ENCODE measurements at regions not wholly inside any gene's neighbourhood (a gene's known extent, or its start where the extent isn't known, plus 50 kb on each side); places are given as distances from the start of the nearest gene placed in this dataset.
A peak's percentile ranks its signal among the peaks of the same experiment; 100 is the strongest.
"Not testable (repeated sequence)": the region's sequence is repeated elsewhere in the genome, so short reads cannot be mapped to it uniquely, and the experiment has no call there.

- DNase-seq = no peak
These were observed 275.5 kb upstream of the SOX9 start for GRCh38 chr17:71845337-71845736.

- peak; percentile 23 for DNase-seq
These were observed 274.2 kb upstream of the SOX9 start for GRCh38 chr17:71846561-71847110.

GRCh38 chr17:71849783-71850768 is 270.7 kb upstream of the SOX9 start:
- DNase-seq = no peak

GRCh38 chr17:71850812-71851211 is 270.0 kb upstream of the SOX9 start:
- no peak for DNase-seq

- DNase-seq = peak; percentile 40
These were observed 265.8 kb upstream of the SOX9 start for GRCh38 chr17:71855010-71855409.

- DNase-seq = no peak
These were observed 256.1 kb upstream of the SOX9 start for GRCh38 chr17:71864755-71865154.

- DNase-seq = no peak
These were observed 254.7 kb upstream of the SOX9 start for GRCh38 chr17:71866095-71866494.

GRCh38 chr17:71869293-71869692 is 251.5 kb upstream of the SOX9 start:
- DNase-seq = no peak

- DNase-seq = no peak
These were observed 250.8 kb upstream of the SOX9 start for GRCh38 chr17:71869841-71870545.

GRCh38 chr17:71870546-71870862 is 250.3 kb upstream of the SOX9 start:
- peak; percentile 48 for DNase-seq

GRCh38 chr17:71872843-71873485 is 247.9 kb upstream of the SOX9 start:
- peak; percentile 61 for DNase-seq

- DNase-seq = not testable (repeated sequence)
These were observed 246.0 kb upstream of the SOX9 start for GRCh38 chr17:71874773-71875172.

GRCh38 chr17:71878271-71878670 is 242.5 kb upstream of the SOX9 start:
- DNase-seq = no peak

- no peak for DNase-seq
These were observed 241.8 kb upstream of the SOX9 start for GRCh38 chr17:71878998-71879397.

- no peak for DNase-seq
These were observed 239.8 kb upstream of the SOX9 start for GRCh38 chr17:71881041-71881440.

GRCh38 chr17:71881581-71881980 is 239.2 kb upstream of the SOX9 start:
- DNase-seq = no peak

- no peak for DNase-seq
These were observed 237.6 kb upstream of the SOX9 start for GRCh38 chr17:71883258-71883657.

- DNase-seq = no peak
These were observed 237.0 kb upstream of the SOX9 start for GRCh38 chr17:71883845-71884244.

GRCh38 chr17:71885662-71886061 is 235.2 kb upstream of the SOX9 start:
- DNase-seq = no peak

GRCh38 chr17:71899317-71899716 is 221.5 kb upstream of the SOX9 start:
- DNase-seq = no peak

GRCh38 chr17:71900621-71901229 is 220.1 kb upstream of the SOX9 start:
- DNase-seq = no peak

GRCh38 chr17:71902894-71903506 is 217.8 kb upstream of the SOX9 start:
- no peak for DNase-seq
